Loucy (cell line): ENCODE measurements at regions not wholly inside any gene's neighbourhood (a gene's known extent, or its start where the extent isn't known, plus 50 kb on each side); places are given as distances from the start of the nearest gene placed in this dataset.

Experiments
- H2AFZ ChIP-seq: fragments of 200-600 bp; sonication (generic); 2 replicates; pipeline ENCODE4 v1.6.0; 2016; ENCODE audit warnings: antibody characterized with exemption, mild to moderate bottlenecking, low read length, moderate library complexity
- H3F3A ChIP-seq: fragments of 200-600 bp; 2 replicates; pipeline ENCODE4 v1.6.0; 2016; ENCODE audit warnings: antibody characterized with exemption, low read depth, mild to moderate bottlenecking
- H3K27me3 ChIP-seq: fragments of 200-600 bp; sonication (generic); 2 replicates; pipeline ENCODE4 v1.6.1; 2014; ENCODE audit warnings: low read length, mild to moderate bottlenecking; ENCODE audit not compliant: insufficient read depth, poor library complexity, severe bottlenecking
- H3K36me3 ChIP-seq: fragments of 200-600 bp; sonication (generic); 2 replicates; pipeline ENCODE4 v1.6.1; 2016; ENCODE audit warnings: low read length; ENCODE audit not compliant: insufficient read depth
- H3K4me1 ChIP-seq: fragments of 200-600 bp; sonication (generic); 2 replicates; pipeline ENCODE4 v1.5.1; 2014; ENCODE audit warnings: low read length, mild to moderate bottlenecking; ENCODE audit not compliant: insufficient read depth, poor library complexity, severe bottlenecking
- H3K4me2 ChIP-seq: fragments of 200-600 bp; sonication (generic); 2 replicates; pipeline ENCODE4 v1.6.0; 2014; ENCODE audit warnings: antibody characterized with exemption, low read length, low read depth, mild to moderate bottlenecking; ENCODE audit not compliant: poor library complexity, severe bottlenecking
- H3K4me3 ChIP-seq: fragments of 200-600 bp; sonication (generic); 2 replicates; pipeline ENCODE4 v1.5.1; 2014; ENCODE audit warnings: low read length, mild to moderate bottlenecking, mixed read lengths; ENCODE audit not compliant: poor library complexity, severe bottlenecking
- H3K79me2 ChIP-seq: fragments of 200-600 bp; sonication (generic); 2 replicates; pipeline ENCODE4 v1.6.1; 2014; ENCODE audit warnings: low read length; ENCODE audit not compliant: insufficient read depth
- H3K9ac ChIP-seq: fragments of 200-600 bp; sonication (generic); 2 replicates; pipeline ENCODE4 v1.6.0; 2014; ENCODE audit warnings: mild to moderate bottlenecking, low read depth, low read length, moderate library complexity; ENCODE audit not compliant: poor library complexity, severe bottlenecking
- H3K9me2 ChIP-seq: fragments of 200-600 bp; sonication (generic); replicated peaks from 2 replicates; pipeline ENCODE4 v1.6.1; 2016; ENCODE audit warnings: low read depth, low read length, mixed read lengths
- H3K9me3 ChIP-seq: fragments of 200-600 bp; sonication (generic); 2 replicates; pipeline ENCODE4 v1.6.1; 2014; ENCODE audit warnings: mild to moderate bottlenecking, antibody characterized with exemption, low read length, low read depth; ENCODE audit not compliant: insufficient read depth
- H4K20me1 ChIP-seq: fragments of 200-600 bp; sonication (generic); 2 replicates; pipeline ENCODE4 v1.6.0; 2014; ENCODE audit warnings: antibody characterized with exemption, low read length, mild to moderate bottlenecking; ENCODE audit not compliant: insufficient read depth, poor library complexity, severe bottlenecking
- CTCF ChIP-seq: fragments of 200-600 bp; sonication (generic); conservative IDR thresholded peaks from 2 replicates; pipeline ENCODE4 v1.5.1; 2014; ENCODE audit warnings: mild to moderate bottlenecking, antibody characterized with exemption, low read length
- EZH2phosphoT487 ChIP-seq: fragments of 200-600 bp; IDR thresholded peaks from 2 replicates; pipeline ENCODE4 v1.6.1; 2018; ENCODE audit warnings: antibody characterized with exemption, mild to moderate bottlenecking, moderate library complexity, borderline replicate concordance

DNA sequence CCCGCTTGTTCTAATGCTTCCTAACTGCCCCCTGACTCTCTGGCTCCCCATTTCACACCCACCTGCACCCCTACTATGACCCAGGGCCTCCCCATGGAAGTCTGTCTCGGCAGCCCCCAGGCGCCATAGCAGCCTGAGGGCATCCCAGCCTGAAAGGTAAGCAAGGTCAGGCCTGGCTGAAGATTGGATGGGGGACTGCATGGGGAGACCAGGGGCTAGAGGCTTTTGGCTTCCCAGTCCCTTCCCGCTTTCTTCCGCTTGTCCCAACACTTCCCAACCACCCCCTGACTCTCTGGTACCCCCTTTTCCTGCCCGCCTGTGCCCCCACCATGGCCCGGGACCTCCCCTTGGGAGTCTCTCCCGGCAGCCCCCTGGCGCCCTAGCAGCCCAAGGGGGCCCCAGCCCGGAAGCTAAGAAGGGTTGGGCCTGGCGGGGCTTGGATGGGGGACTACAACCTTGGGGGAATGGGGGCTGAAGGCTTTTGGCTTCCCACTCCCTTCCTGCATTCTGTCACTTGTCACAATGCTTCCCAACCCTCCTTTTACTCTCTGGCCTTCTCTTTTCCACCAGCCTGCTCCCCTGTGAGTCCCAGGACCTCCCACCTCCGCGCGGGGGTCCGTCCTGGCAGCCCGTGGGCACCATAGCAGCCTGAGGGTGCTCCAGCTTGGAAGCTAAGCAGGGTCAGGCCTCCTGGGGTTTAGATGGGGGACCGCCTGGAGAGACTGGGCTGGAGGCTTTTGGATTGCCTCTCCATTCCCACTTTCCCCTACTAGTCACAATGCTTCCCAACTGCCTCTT lies 2288.4 kb downstream of the TP53TG3F start:
- Histone ChIP-seq H2AFZ (no peak overlapping the region), H3K27me3 (no peaks in the 10 kb centered on the region), H3K9me2 (no peaks in the 10 kb centered on the region), H4K20me1 (no peaks in the 10 kb centered on the region), H3K4me2 (no peak overlapping the region), H3K4me3 (no peak overlapping the region), H3K9me3 (peaks cover 6% of the 10 kb centered on the region; the same call in 1 of the 2 replicates), H3K79me2 (no peaks in the 10 kb centered on the region), H3F3A (no peaks in the 10 kb centered on the region), H3K4me1 (no peaks in the 10 kb centered on the region), H3K36me3 (no peaks in the 10 kb centered on the region), H3K9ac (no peak overlapping the region)
- TF ChIP-seq CTCF (no peak), EZH2phosphoT487 (no peak)

DNA sequence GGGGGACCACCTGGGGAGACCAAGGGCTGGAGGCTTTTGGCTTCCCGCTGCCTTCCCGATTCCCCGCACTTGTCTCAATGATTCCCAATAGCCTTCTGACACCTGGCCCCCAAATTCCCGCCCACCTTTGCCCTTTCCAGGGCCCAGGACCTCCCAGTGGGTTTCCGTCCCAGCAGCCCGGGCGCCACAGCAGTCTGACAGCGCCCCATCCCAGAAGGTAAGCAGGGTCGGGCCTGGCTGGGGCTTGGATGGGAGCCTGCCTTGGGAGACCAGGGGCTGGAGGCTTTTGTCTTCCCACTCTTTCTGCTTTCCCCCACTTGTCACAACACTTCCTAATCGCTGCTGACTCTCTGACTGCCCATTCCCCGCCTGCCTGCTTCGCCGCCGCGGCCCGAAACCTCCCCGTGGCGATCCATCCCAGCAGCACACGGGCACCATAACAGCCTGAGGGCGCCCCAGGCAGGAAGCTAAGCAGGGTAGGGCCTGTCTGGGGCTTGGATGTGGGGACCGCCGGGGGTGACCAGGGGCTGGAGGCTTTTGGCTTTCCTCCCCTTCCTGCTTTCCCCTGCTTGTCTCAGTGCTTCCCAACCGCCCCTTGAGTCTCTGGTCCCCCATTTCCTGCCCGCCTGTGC lies 2289.3 kb downstream of the TP53TG3F start:
- Histone ChIP-seq H3K9me2 (no peaks in the 10 kb centered on the region), H3F3A (no peaks in the 10 kb centered on the region), H3K4me2 (no peak overlapping the region), H3K79me2 (no peaks in the 10 kb centered on the region), H3K9me3 (peaks cover 6% of the 10 kb centered on the region; the same call in 1 of the 2 replicates), H3K4me1 (no peaks in the 10 kb centered on the region), H4K20me1 (no peaks in the 10 kb centered on the region), H3K4me3 (no peak overlapping the region), H3K27me3 (no peaks in the 10 kb centered on the region), H2AFZ (no peak overlapping the region), H3K9ac (no peak overlapping the region), H3K36me3 (no peaks in the 10 kb centered on the region)
- TF ChIP-seq EZH2phosphoT487 (no peak), CTCF (no peak)

DNA sequence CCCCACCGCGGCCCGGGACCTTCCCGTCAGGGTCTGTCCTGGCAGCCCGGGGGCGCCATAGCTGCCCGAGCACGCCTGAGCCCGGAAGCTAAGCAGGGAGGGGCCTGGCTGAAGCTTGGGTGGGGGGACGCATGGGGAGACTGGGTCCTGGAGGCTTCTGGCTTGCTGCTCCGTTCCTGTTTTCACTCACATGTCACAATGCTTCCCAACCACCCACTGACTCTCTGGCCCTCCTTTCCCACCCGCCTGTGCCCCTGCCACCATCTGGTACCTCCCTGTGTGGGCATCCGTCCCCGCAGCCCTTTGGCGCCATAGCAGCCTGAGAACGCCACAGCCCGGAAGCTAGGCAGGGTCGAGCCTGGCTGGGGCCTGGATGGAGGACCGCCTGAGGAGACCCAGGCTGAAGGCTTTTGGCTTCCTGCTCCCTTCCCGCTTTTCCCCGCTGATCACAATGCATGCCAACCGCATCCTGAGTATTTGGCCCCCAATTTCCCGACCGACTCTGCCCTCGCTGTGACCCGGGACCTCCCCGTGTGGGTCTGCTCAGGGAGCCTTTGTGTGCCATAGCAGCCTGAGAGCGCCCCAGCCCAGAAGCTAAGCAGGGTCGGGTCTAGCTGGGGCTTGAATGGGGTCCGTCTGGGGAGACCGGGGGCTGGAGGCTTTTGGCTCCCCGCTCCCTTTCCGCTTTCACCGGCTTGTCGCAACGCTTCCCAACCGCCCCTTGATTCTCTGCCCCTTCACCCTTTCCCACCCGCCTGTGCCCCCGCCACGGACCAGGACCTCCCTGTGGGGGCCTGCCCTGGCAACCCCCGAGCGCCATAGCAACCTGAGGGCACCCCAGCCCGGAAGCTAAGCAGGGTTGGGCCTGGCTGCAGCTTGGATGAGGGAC lies 2290.1 kb downstream of the TP53TG3F start:
- no peaks in the 10 kb centered on the region for H3K27me3 ChIP-seq
- H3K36me3 ChIP-seq = no peaks in the 10 kb centered on the region
- H3K79me2 ChIP-seq = no peaks in the 10 kb centered on the region
- H3K4me1 ChIP-seq = no peaks in the 10 kb centered on the region
- H3K9ac ChIP-seq = no peak overlapping the region
- H3K4me3 ChIP-seq = no peak overlapping the region
- peaks cover 10% of the 10 kb centered on the region; the same call in 1 of the 2 replicates for H3K9me3 ChIP-seq
- H2AFZ ChIP-seq = no peak overlapping the region
- H3K9me2 ChIP-seq = no peaks in the 10 kb centered on the region
- TF ChIP-seq CTCF (no peak), EZH2phosphoT487 (no peak)
- no peak overlapping the region for H3K4me2 ChIP-seq
- H3F3A ChIP-seq = no peaks in the 10 kb centered on the region
- H4K20me1 ChIP-seq = no peaks in the 10 kb centered on the region
